Astrocyte (in vitro differentiated cells and primary cell): ENCODE measurements at regions not wholly inside any gene's neighbourhood (a gene's known extent, or its start where the extent isn't known, plus 50 kb on each side); places are given as distances from the start of the nearest gene placed in this dataset.

Experiments
- EZH2 ChIP-seq: IDR thresholded peaks from 2 replicates; pipeline ENCODE4 v1.6.1; 2012; ENCODE audit warnings: mild to moderate bottlenecking, low read length, inconsistent platforms; ENCODE audit not compliant: insufficient read depth
- TF ChIP-seq, protein P1 (sequence below): IDR thresholded peaks from 2 replicates; pipeline ENCODE4 v1.5.1; 2011; ENCODE audit warnings: low read depth, mild to moderate bottlenecking, inconsistent platforms, low read length, moderate library complexity; ENCODE audit not compliant: insufficient read depth

DNA sequence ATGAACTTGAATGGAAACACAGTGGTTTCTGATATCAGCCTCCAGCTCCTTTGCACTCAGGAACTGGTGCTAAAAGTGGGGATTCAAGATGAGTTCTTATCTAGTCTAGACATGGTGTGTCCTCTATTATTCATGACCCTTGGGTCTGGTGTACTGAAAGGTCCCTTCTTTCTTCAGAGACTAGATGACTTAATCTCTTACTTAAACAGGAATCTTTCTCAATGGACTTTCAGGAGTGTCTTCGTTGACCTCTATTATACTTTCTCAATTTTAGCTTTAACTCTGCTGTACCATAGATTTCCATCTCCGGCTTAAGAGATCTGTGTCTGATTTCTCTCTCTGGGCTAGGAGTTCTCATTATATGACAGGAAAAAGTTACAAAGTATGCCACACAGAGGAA lies 83.5 kb upstream of the INHBA start:
- TF ChIP-seq, protein P1, sequence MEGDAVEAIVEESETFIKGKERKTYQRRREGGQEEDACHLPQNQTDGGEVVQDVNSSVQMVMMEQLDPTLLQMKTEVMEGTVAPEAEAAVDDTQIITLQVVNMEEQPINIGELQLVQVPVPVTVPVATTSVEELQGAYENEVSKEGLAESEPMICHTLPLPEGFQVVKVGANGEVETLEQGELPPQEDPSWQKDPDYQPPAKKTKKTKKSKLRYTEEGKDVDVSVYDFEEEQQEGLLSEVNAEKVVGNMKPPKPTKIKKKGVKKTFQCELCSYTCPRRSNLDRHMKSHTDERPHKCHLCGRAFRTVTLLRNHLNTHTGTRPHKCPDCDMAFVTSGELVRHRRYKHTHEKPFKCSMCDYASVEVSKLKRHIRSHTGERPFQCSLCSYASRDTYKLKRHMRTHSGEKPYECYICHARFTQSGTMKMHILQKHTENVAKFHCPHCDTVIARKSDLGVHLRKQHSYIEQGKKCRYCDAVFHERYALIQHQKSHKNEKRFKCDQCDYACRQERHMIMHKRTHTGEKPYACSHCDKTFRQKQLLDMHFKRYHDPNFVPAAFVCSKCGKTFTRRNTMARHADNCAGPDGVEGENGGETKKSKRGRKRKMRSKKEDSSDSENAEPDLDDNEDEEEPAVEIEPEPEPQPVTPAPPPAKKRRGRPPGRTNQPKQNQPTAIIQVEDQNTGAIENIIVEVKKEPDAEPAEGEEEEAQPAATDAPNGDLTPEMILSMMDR = no peak
- no peak for TF ChIP-seq EZH2
